ENCODE measurements at regions not wholly inside any gene's neighbourhood (a gene's known extent, or its start where the extent isn't known, plus 50 kb on each side); places are given as distances from the start of the nearest gene placed in this dataset.

DNA sequence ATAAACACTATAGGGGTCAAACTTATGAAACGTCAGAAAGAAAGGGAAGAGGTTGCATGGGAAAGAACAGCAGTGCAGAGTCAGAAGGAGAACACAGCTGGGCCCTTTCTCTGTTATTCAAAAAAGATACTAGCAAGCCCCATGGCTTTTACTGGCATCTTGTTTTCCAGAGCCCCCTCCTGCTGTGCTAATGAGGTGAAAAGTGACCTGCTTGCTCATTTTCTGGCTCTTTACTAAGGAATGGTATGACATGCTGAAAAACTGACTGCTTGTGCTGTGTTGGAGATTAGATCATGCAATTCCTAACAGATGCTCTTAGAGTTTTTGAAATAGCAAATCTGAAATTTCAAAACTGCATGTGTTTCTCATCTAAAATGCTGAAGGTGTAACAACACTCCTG is 541.6 kb upstream of the ALCAM start:
- peak; percentile 40 for DNase-seq (ENCODE audit: low read depth)

DNA sequence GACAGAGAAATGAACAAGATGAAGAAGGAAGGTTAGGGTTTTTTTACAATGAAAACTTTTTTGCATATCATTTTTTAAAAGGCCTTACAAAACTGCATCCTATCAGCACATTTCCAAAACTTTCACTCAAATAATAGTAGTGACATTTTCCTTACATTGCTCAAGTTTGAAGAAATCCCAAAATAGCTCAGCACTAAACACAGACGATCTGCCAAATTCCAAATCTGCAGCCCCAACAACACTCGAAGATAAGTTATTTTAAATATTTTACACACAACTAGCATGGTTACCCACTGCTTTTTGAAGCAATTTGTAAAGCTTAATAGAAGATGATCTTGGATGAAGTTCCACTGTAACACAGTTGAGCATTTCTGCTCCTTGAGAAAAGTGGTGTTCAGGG is 535.6 kb upstream of the ALCAM start:
- DNase-seq (ENCODE audit: low read depth) = peak; percentile 36

DNA sequence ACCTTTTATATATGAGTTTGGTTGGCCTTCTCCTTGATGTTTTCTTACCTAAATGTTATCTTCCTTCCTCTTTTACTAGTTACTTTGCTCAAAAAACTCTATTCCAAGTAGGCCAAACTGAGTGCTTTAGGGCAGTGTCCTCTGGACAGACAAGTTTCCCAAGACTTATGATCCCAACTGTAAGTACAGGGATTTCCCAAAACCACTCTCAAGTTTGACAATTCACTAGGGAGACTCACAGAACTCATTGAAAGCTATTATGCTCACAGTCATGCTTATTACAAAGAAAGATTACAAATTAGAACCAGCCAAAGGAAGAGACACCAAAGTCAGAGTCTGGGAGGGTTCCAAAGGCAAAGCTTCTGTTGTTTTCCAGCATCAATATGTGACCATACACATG is 534.2 kb upstream of the ALCAM start:
- no peak for DNase-seq (ENCODE audit: low read depth)

DNA sequence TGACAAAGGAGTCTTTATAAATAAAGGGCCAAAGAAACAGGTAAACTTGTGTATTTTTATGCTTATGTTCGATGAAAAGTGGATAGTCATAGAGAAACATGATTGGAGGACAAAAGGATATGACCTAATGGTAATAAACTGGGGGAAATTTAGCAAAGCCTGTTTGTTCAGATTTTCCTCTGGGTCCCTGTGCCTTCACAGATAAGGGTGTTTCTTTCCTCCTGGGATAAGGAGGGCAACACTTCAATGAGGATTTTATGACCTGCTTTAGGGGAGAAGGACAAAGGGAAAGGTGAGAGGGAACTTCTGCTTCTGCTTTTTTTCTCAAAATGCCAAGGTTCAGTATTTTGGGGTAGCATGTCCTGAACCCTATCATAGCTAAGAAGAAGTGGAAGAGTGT is 531.3 kb upstream of the ALCAM start:
- DNase-seq (ENCODE audit: low read depth) = no peak

DNA sequence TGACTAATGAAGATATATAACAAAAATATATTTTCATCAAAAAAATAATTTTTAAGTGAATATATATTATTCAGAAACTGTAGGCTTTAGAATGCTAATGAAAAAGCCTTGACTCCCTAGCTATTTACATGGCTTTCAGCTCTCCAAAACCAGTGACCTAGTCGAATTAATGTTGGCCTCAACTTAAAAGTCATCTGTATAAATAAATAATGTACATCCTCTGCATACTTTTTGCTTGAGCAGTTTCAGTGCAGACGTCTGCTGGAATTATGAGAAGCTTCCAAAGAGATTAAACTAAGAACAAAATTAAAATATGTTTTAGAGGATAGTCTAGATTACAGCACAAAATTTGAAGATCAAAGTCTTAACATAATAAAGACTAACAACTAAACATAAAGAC is 520.4 kb upstream of the ALCAM start:
- DNase-seq (ENCODE audit: low read depth) = no peak

DNA sequence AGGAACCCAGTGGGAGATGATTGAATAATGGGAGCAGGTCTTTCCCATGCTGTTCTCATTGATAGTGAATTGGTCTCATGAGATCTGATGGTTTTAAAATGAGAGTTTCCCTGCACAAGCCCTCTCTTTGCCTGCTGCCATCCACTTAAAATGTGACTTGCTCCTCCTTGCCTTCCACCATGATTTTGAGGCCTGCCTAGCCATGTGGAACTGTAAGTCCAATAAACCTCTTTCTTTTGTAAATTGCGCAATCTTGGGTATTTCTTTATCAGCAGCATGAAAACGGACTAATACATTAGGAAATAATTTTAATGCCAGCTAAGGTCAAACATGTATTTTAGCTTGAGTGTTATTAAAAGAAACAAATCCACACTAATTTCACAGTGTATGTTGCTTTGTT is 517.6 kb upstream of the ALCAM start:
- no peak for DNase-seq (ENCODE audit: low read depth)

DNA sequence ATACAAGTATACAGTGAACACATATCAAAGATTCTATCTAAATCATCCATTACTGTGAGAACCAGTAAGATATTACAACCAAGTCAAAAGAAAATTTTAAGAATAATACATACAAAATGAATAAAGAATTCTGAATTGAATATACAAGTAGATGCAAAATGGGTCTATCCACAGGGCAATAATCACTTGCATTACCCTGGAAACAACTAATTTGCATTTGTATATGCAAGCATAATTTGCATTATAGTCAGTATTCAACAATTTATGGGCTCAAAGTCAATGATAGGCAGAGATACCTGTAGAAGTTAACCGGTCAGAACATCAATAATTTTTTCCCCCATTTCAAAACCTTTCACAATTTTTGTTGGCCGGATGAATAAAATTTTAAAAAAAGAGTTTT is 512.2 kb upstream of the ALCAM start:
- no peak for DNase-seq (ENCODE audit: low read depth)

DNA sequence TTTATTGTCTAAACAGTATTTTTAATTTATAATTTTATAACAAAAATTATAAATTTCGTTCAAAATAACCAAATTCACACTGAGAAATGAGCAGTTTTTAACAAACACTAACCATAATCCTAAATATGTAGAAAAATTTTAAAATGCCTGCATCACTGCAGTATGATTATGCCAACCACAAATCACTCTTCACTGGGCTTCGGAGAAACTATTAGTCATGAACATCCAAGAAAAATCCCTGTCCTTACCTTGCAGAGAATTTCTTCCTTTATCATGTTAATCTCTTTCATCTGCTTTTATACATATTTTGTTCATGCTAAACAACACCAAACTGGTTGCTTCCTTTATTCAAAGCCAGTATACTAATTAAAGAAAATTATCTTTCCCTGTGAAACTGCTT is 511.0 kb upstream of the ALCAM start:
- no peak for DNase-seq (ENCODE audit: low read depth)

DNA sequence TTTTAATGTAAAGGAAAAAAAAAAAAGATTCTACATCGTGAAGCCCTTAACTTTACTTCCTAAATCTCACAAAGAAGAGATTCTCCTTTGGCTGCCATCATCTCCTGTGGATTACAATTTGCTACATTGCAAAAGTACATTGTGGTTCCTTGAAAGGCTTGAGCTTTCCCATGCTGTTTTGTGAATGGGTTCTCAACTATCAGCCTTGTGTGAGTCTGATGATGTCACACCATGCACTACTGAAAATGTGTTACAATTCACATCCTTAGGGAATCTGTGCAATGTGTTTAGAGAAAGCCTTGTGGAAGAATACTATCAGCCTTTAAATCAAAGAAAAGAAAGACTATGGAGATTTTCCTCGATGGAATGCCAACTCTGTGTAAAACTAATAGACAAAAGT is 510.0 kb upstream of the ALCAM start:
- DNase-seq (ENCODE audit: low read depth) = no peak

DNA sequence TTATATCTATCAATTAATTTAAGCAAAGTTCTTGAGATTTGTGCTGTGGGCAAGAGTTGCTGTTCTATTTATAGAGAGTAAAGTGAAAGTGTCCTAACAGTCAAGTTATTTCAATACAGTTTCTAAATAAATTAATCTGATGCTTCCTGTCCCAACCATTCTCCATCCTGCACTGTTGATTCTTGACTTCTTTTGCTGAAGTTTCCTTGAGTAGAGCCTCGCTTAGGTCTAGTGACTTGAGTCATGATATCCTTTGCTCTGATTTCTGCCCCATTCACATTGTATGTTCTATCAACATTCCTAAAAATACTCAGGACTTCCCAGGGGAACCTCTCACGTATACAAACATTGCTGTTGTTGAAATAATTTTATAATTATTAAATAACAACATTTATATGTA is 498.4 kb upstream of the ALCAM start:
- no peak for DNase-seq (ENCODE audit: low read depth)

DNA sequence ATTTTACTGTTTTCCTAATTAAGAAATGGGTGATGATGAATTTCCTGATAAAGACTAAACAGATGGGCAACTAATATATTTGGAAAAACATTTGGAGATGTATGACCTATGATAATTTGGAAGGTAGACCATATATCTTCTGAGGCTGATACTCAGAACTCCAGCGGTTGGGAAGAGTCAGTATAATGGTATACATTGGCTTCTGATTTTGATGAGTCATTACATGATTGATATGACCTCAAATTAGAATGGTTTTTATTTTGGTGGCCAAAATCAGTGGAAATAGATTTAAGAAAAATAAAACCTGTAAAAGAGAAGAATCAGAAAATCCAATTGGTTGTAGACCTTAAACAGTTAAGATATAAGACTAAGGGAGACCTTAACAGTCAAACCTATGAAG is 496.4 kb upstream of the ALCAM start:
- no peak for DNase-seq (ENCODE audit: low read depth)

DNA sequence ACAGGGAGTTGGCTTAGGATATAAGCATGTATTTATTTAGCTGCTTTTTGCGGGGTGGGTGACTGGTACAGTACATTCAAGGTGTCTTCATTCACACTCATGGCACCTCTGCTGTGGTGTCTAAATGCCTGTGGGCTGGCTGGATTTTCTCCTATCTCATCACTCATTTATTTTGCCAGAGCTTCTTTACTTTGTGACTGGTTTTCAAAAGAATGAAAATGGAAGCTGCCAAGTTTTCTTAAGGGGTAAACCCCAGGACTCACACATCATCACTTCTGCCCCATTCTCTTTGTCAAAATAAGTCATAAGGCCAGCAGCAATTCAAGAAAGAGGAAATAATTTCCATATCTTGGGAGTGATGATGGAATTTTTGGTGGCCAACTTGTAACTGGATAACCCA is 493.4 kb upstream of the ALCAM start:
- DNase-seq (ENCODE audit: low read depth) = no peak

DNA sequence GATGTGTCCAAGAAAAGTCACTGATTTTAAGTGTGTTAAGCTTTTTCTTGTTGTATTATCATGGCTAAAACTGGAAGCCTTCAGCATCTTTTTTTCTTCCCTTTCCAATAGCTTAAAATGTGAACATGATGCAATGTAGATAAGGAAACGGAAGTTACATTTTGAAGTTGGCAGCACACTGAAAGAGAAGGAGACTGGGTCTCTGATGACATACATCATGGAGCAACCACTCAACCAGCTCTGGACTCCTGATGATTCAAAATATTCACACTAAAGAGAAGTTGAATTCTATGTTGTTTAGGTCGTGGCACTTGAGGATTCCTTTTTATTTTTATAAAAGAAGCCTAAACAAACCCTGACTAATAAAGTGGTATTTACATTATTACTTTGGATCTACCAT is 488.3 kb upstream of the ALCAM start:
- DNase-seq (ENCODE audit: low read depth) = no peak

DNA sequence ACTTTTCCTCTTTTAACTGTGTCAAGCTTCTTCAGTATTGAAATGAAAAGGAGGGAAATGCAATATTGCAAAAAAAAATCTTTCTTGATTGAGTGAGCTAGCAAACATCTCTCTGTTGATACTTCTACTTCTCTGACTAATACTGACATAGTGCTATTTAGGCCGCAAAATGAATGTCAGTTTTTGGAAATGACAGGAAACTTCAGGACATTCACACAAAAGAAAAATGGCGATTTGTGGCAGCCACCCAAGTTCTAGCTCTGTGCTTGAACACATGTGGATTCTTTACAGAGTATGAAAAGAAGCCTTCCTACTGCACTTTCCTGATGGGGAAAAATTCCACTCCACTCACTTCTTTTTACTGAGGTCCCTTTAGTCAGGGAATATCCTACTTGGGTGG is 486.8 kb upstream of the ALCAM start:
- DNase-seq (ENCODE audit: low read depth) = no peak

DNA sequence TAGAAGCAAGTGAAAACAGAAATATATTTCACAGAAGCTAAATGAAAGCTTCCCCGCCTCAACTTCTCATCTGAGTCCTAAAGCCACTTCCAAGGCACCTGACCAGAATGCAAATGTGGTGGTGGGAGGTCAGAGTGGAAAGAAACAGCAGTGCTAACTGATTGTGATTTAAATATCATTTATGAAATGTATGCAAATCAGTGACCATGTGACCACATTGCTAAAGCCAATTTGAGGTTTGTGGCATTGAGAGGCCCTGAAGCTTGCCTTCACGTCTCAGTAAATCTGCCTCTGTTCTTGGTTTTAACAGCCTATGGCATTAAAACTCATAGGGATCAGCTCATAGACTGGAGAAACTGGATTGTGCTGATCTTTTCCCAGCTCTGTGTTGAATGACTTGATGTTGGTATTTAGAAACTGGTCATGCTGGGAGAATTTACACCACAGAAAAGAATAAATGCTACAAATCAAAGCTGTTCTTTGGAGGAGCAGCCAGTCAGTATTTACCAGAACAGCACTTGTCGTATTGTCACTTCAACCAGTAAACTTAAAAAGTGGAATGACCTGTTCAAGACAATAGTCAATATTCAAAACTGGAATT is 481.4 kb upstream of the ALCAM start:
- no peak for DNase-seq (ENCODE audit: low read depth)

DNA sequence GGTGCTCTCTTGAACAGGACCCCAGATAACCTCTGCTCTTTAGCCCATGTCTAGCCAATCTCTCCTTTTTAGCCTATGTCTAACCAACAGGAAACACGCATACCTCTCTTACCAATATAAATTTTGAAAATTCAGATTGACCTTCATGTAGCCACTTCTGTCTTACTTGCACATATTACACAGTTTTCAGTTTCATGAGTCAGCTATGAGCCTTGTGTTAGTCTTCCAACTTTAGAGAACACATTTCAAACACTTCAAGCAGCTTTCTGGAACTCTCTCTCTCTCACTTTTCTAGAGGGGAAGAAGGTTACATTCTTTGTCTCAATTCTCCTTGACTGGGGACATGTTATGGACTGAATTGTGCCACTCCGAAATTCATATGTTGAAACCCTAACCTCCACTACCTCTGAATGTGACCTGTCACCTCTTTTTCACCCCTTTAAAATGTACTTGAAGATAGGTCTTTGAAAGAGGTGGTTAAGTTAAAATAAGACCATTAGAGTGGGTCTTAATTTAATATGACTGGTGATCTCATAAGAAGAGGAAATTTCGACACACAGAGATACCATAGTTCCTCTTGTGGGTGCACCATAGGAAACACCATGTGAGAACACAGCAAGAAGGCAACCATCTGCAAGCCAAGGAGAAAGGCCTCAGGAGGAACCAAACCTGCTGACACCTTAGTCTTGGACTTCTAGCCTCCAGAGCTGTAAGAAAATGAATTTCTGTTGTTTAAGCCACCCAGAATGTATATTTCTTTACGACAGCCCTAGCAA is 480.3 kb upstream of the ALCAM start:
- no peak for DNase-seq (ENCODE audit: low read depth)

DNA sequence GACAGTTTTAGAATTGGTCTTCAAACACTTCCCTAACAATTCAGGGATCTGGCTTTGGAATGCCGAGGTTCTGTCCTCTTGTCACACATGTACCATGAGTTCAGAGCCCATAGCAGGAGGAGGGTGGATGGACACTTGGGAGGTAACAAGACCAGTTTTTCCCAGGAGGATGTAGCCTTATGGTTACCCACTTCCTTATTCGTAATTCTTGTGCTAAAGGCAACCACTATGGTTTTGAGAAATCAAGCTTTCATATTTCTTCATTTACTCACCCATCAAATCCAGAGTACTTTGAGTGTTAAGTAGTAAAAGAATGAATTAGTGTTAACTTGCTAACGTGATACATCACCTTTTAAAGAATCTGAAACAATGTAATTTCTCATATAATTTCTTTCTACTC is 479.6 kb upstream of the ALCAM start:
- no peak for DNase-seq (ENCODE audit: low read depth)

DNA sequence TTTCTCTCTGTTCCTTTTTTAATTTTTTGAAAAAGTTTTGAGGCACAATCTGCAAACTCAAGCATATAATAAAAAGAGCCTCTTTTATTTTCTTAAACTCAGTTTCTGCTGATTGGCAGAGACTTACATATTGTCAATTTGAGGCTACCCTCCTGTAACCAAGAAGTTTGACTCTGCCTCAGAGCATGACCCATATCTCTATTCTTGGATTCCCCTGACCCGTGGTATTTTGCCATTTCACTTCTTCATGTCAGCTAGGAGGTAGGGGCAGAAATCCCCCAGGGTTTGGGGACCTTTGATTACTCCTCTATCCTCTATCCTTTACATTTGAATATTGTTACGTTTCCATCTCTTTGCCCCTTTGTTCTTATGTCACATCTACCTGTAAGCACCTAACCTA is 479.1 kb upstream of the ALCAM start:
- no peak for DNase-seq (ENCODE audit: low read depth)

DNA sequence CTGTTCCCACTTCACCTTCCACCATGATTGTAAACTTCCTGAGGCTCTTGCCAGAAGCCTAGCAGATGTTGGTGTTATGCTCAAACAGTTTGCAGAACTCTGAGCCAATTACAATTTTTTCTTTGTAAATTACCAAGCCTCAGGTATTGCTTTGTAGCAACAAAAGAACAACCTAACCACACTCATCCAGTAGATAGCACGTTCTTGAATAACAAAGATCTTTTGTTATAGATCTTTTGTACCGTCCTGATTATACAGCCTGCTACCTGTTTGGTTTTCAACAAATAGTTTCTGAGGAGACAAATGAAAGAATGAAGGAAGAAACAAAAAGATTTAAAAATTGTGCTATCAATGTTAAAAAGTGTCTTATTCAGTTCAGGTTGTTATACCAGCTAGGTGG is 474.7 kb upstream of the ALCAM start:
- no peak for DNase-seq (ENCODE audit: low read depth)

DNA sequence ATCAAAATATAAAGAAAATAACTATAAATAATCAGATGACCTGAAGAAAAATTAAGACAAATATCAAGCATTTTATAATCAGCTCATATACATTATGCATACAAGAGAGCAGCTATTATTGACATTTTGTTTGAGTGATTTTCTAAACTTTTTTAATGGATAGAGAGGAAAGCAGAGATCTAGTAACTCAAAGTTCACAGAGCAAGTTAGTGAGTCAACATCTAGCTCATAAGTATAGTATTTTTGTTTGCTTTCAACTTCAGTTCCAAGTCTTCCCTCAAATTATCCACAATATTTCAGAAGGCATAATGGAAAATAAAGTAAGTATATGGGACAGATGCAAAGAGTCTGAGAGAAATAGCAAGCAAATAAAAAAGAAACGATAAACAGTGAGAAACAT is 470.1 kb upstream of the ALCAM start:
- DNase-seq (ENCODE audit: low read depth) = no peak

DNA sequence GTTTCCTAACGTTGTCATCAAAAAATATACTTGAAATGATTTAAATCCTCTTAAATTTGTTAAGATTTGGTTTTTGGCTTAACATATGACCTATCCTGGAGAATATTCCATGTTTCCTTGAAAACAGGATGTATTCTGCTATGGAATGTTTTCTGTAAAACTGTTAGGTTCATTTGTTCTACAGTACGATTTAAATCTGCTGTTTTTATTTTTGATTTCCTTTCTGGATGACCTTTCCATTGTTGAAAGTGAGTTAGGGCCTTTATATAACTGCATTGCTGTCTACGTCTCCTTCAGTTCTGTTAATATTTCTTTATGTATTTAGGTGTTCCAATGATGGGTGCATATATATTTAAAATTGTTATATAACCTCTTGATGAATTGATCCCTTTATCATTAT is 465.3 kb upstream of the ALCAM start:
- no peak for DNase-seq (ENCODE audit: low read depth)

DNA sequence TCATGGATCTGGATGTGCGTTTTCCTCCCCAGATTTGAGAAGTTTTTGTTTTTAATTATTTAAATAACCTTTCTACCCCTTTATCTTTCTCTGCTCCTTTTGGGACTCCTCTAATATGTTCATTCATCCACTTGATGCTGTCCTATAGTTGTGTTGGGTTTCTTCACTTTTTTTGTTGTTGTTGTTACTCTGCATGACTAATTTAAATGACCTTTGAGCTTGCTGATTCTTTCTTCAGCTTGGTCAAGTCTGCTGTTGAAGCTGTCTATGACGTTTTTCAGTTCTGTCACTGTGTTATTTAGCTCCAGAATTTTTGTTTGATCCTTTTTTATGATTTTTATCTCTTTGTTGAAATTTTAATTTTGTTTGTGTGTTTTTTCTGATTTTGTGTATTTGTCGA is 463.6 kb upstream of the ALCAM start:
- DNase-seq (ENCODE audit: low read depth) = no peak

DNA sequence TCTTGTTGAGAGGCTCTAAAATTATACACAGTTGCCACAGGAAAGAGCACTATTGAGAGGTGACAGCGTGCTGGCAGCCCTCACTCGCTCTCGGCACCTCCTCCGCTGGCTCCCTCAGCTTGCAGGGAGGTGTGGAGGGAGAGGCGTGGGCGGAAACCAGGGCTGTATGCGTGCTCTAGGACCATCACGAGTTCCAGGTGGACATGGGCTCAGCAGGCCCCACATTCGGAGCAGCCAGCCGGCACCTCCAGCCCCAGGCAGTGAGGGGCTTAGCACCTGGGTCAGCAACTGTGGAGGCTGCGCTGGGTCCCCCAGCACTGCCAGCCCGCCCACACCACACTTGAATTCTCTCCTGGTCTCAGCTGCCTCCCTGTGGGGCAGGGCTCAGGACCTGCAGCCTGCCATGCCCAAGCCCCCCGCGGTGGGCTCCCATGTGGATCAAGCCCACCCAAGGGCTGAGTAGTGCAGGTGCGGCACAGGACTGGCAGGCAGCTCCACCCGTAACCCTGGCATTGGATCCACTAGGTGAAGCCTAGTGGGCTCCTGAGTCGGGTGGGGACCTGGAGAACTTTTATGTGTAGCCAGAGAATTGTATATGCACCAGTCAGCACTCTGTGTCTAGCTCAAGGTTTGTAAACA is 460.6 kb upstream of the ALCAM start:
- DNase-seq (ENCODE audit: low read depth) = no peak

DNA sequence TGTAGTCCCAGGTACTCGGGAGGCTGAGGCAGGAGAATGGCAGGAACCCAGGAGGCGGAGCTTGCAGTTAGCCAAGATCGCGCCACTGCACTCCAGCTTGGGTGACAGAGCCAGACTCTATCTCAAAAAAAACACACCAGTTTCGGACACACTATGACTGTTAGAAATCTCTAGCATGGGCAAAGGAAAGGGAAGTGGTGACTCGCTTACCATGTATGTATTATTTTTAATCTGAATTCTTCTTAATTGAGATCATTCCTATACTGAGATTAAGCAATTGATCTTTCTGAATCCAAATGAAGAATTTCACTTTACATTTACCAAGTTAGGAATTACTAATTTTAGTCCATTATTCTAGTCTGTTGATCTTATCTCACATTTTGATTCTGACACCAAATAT is 459.2 kb upstream of the ALCAM start:
- no peak for DNase-seq (ENCODE audit: low read depth)
